IMR-90 (cell line): ENCODE measurements at regions not wholly inside any gene's neighbourhood (a gene's known extent, or its start where the extent isn't known, plus 50 kb on each side); places are given as distances from the start of the nearest gene placed in this dataset.

ENCODE experiments used
- ATAC-seq: fragments of 200-7000 bp; cut with Tn5 transposase; 2 replicates; pipeline ENCODE4 v1.9.1; 2020; ENCODE audit warnings: low read depth, mild to moderate bottlenecking, moderate library complexity
- BruUV-seq: library from RNA; stranded (reverse); fragments of 400-500 nt; replicated peaks from 2 replicates; lab custom pipeline; 2021; lab: Mats Ljungman, UMichigan
- CTCF ChIA-PET: fragments of 300-600 bp; formaldehyde crosslinking; extraction: SDS; loops from one replicate; lab custom pipeline; 2021; ENCODE audit warnings: antibody characterized with exemption; lab: Yijun Ruan, JAX
- POLR2A ChIA-PET: fragments of 300-600 bp; sonication (Branson Sonifier 250); formaldehyde crosslinking; loops from one replicate; lab custom pipeline; 2022; ENCODE audit warnings: antibody characterized with exemption; ENCODE audit not compliant: unreplicated experiment; lab: Charles Lee
- DNase-seq: peaks from one replicate; pipeline ENCODE4 v3.0.0; 2013
- H2AFZ ChIP-seq: replicated peaks from 2 replicates; pipeline ENCODE3; 2013; ENCODE audit warnings: low read length, mild to moderate bottlenecking; ENCODE audit not compliant: poor library complexity
- H2AK5ac ChIP-seq: 2 replicates; pipeline ENCODE4 v1.6.1; 2013; ENCODE audit warnings: low read depth, low read length, inconsistent platforms
- H2AK9ac ChIP-seq: replicated peaks from 2 replicates; pipeline ENCODE3; 2013; ENCODE audit warnings: mild to moderate bottlenecking, low read depth, low read length, moderate library complexity; ENCODE audit not compliant: poor library complexity
- H2BK120ac ChIP-seq: 2 replicates; pipeline ENCODE4 v1.6.1; 2013; ENCODE audit warnings: low read depth, low read length, inconsistent platforms
- H2BK15ac ChIP-seq: 3 replicates; pipeline ENCODE4 v1.6.1; 2013; ENCODE audit warnings: low read depth, low read length, inconsistent platforms
- H2BK20ac ChIP-seq: 2 replicates; pipeline ENCODE4 v1.6.1; 2013; ENCODE audit warnings: low read depth, mild to moderate bottlenecking, inconsistent platforms, low read length, moderate library complexity
- H2BK5ac ChIP-seq: 2 replicates; pipeline ENCODE4 v1.6.1; 2013; ENCODE audit warnings: mild to moderate bottlenecking, low read depth, low read length, inconsistent platforms; ENCODE audit not compliant: poor library complexity, severe bottlenecking
- H3K14ac ChIP-seq: replicated peaks from 2 replicates; pipeline ENCODE4 v1.6.1; 2013; ENCODE audit warnings: low read depth, low read length, inconsistent platforms
- H3K18ac ChIP-seq: 2 replicates; pipeline ENCODE4 v1.6.1; 2013; ENCODE audit warnings: low read depth, low read length, control low read depth
- H3K23ac ChIP-seq: 2 replicates; pipeline ENCODE4 v1.6.1; 2013; ENCODE audit warnings: low read depth, low read length, inconsistent platforms
- H3K27ac ChIP-seq: 2 replicates; pipeline ENCODE4 v1.5.1; 2013; ENCODE audit warnings: mild to moderate bottlenecking, control low read depth, low read length; ENCODE audit not compliant: insufficient read depth
- H3K27me3 ChIP-seq: 2 replicates; pipeline ENCODE4 v1.6.1; 2013; ENCODE audit warnings: low read length; ENCODE audit not compliant: control insufficient read depth, insufficient read depth
- H3K36me3 ChIP-seq: 2 replicates; pipeline ENCODE4 v1.6.1; 2013; ENCODE audit warnings: low read length, mixed read lengths; ENCODE audit not compliant: control insufficient read depth, insufficient read depth
- H3K4ac ChIP-seq: 2 replicates; pipeline ENCODE4 v1.6.1; 2013; ENCODE audit warnings: low read depth, low read length, inconsistent platforms
- H3K4me1 ChIP-seq: 2 replicates; pipeline ENCODE4 v1.6.1; 2013; ENCODE audit warnings: low read length, mixed read lengths; ENCODE audit not compliant: control insufficient read depth, insufficient read depth
- H3K4me2 ChIP-seq: 2 replicates; pipeline ENCODE4 v1.6.1; 2013; ENCODE audit warnings: low read depth, mild to moderate bottlenecking, control low read depth, low read length, moderate library complexity
- H3K4me3 ChIP-seq: 2 replicates; pipeline ENCODE4 v1.5.1; 2013; ENCODE audit warnings: low read depth, mild to moderate bottlenecking, control low read depth, low read length, moderate library complexity; ENCODE audit not compliant: insufficient read depth
- H3K56ac ChIP-seq: 2 replicates; pipeline ENCODE4 v1.6.1; 2013; ENCODE audit warnings: low read length, inconsistent platforms; ENCODE audit not compliant: insufficient read depth; ENCODE audit errors: extremely low read depth
- H3K79me1 ChIP-seq, 2 experiments: 2 replicates each; pipeline ENCODE4 v1.6.1; 2013; ENCODE audit warnings: low read length in 2 of 2, inconsistent platforms in 1 of 2, low read depth in 1 of 2
- H3K9ac ChIP-seq: 2 replicates; pipeline ENCODE4 v1.6.1; 2013; ENCODE audit warnings: low read depth, low read length, control low read depth
- H3K9me1 ChIP-seq: 2 replicates; pipeline ENCODE4 v1.6.1; 2013; ENCODE audit warnings: low read length, inconsistent platforms; ENCODE audit not compliant: insufficient read depth
- H3K9me3 ChIP-seq: 2 replicates; pipeline ENCODE4 v1.6.1; 2013; ENCODE audit warnings: low read length; ENCODE audit not compliant: control insufficient read depth, insufficient read depth
- H4K20me1 ChIP-seq: 2 replicates; pipeline ENCODE4 v1.6.1; 2013; ENCODE audit warnings: low read length, inconsistent platforms; ENCODE audit not compliant: insufficient read depth
- H4K5ac ChIP-seq: 2 replicates; pipeline ENCODE4 v1.6.1; 2013; ENCODE audit warnings: mild to moderate bottlenecking, low read depth, low read length, control low read depth
- H4K8ac ChIP-seq, 2 experiments: 2 replicates each; pipeline ENCODE4 v1.6.1; 2013; ENCODE audit warnings: low read depth in 2 of 2, low read length in 2 of 2, control low read depth in 1 of 2, inconsistent platforms in 1 of 2
- H4K91ac ChIP-seq: 2 replicates; pipeline ENCODE4 v1.6.1; 2013; ENCODE audit warnings: low read depth, low read length, inconsistent platforms; ENCODE audit not compliant: insufficient read depth
- BHLHE40 ChIP-seq: fragments of 150-350 bp; IDR thresholded peaks from 2 replicates; pipeline ENCODE4 v1.6.1; 2016; ENCODE audit warnings: mild to moderate bottlenecking, low read depth, low read length
- CEBPB ChIP-seq: IDR thresholded peaks from 2 replicates; pipeline ENCODE4 v1.6.1; 2012; ENCODE audit warnings: low read depth, low read length, improper control_type of control experiment
- CHD1 ChIP-seq: IDR thresholded peaks from 2 replicates; pipeline ENCODE4 v1.6.1; 2012; ENCODE audit warnings: low read depth, low read length, improper control_type of control experiment
- CTCF ChIP-seq: conservative IDR thresholded peaks from 2 replicates; pipeline ENCODE4 v1.5.1; 2012; ENCODE audit warnings: mild to moderate bottlenecking, low read depth, low read length, improper control_type of control experiment
- FOS ChIP-seq: fragments of 150-350 bp; IDR thresholded peaks from 2 replicates; pipeline ENCODE4 v1.6.1; 2016; ENCODE audit warnings: low read depth, low read length
- MAFK ChIP-seq: IDR thresholded peaks from 2 replicates; pipeline ENCODE4 v1.6.1; 2012; ENCODE audit warnings: low read depth, low read length, improper control_type of control experiment
- MAZ ChIP-seq: IDR thresholded peaks from 2 replicates; pipeline ENCODE4 v1.6.1; 2012; ENCODE audit warnings: low read depth, mild to moderate bottlenecking, low read length, improper control_type of control experiment, moderate library complexity, borderline replicate concordance
- MXI1 ChIP-seq: IDR thresholded peaks from 2 replicates; pipeline ENCODE4 v1.6.1; 2012; ENCODE audit warnings: low read depth, mild to moderate bottlenecking, low read length, moderate library complexity, borderline replicate concordance
- POLR2A ChIP-seq: IDR thresholded peaks from 2 replicates; pipeline ENCODE4 v1.6.1; 2012; ENCODE audit warnings: mild to moderate bottlenecking, low read depth, low read length
- RAD21 ChIP-seq: IDR thresholded peaks from 2 replicates; pipeline ENCODE4 v1.6.1; 2012; ENCODE audit warnings: low read length, improper control_type of control experiment
- RCOR1 ChIP-seq: IDR thresholded peaks from 2 replicates; pipeline ENCODE4 v1.6.1; 2012; ENCODE audit warnings: mild to moderate bottlenecking, low read length, improper control_type of control experiment; ENCODE audit not compliant: insufficient replicate concordance
- SMC3 ChIP-seq: fragments of 150-350 bp; IDR thresholded peaks from 2 replicates; pipeline ENCODE4 v1.6.1; 2016; ENCODE audit warnings: low read depth, mild to moderate bottlenecking, antibody characterized with exemption, low read length, moderate library complexity
- WGBS, 2 experiments: methylation state at CpG; one replicate each; pipeline versions ENCODE4 v1.1.5 to v1.1.7; 2013; ENCODE audit warnings: missing lambda C conversion rate in 2 of 2; ENCODE audit not compliant: insufficient read length in 1 of 2; ENCODE audit errors: extremely low coverage in 2 of 2; 5-methylcytosine and 5-hydroxymethylcytosine counted together
- dilution Hi-C: fragments of 300-500 bp; cut with HindIII; formaldehyde crosslinking; loops from one replicate; pipeline ENCODE4 v1.14.3; 2018; ENCODE audit warnings: low sequenced_read_pairs; ENCODE audit not compliant: unreplicated experiment
- in situ Hi-C: fragments of 300-500 bp; cut with MboI; formaldehyde crosslinking; loops from 3 replicates; pipeline ENCODE4 v1.14.3; 2019; ENCODE audit warnings: low sequenced_read_pairs, inconsistent platforms, mixed read lengths
- intact Hi-C: fragments of 100-400 bp; cut with micrococcal nuclease; formaldehyde crosslinking; loops from 2 replicates; pipeline ENCODE4 v1.10.0; 2022

GRCh38 chr18:2237706-2238105 is 333.6 kb downstream of the METTL4 start:
- H3K18ac ChIP-seq = no peak overlapping the region
- TF ChIP-seq RAD21 (no peak), MAZ (no peak), RCOR1 (no peak), SMC3 (no peak), CTCF (no peak), BHLHE40 (no peak), POLR2A (no peak), CHD1 (no peak), FOS (no peak), MXI1 (no peak), MAFK (no peak), CEBPB (no peak)
- intact Hi-C loops = no loop called here
- H2BK120ac ChIP-seq = peak overlapping the region; percentile 37; the same call in 1 of the 2 replicates
- CTCF ChIA-PET = interaction anchor here (1.0 kb wide), 1 partner anchor 15 kb away, joined by 3 read pairs; no protein-coding TSS in a partner anchor
- no peak overlapping the region for H3K27ac ChIP-seq
- no peaks in the 10 kb centered on the region for H3K9me3 ChIP-seq
- no peak for ATAC-seq
- no peak overlapping the region for H3K4ac ChIP-seq
- H2BK20ac ChIP-seq = no peak overlapping the region
- no peak overlapping the region for H2BK15ac ChIP-seq
- no peak overlapping the region for H2BK5ac ChIP-seq
- no TSS peak for BruUV-seq
- H3K4me1 ChIP-seq = peaks cover 5% of the 10 kb centered on the region; the same call in 1 of the 2 replicates
- H3K4me3 ChIP-seq = no peak overlapping the region
- no peak overlapping the region for H4K8ac ChIP-seq
- no peak for DNase-seq
- no peak overlapping the region for H3K9ac ChIP-seq
- POLR2A ChIA-PET = no interaction called here
- no peak overlapping the region for H2AK5ac ChIP-seq
- no CpG with 5 or more reads among the region's 7 CpGs for WGBS, 2 experiments
- no peak overlapping the region for H2AFZ ChIP-seq
- no peak overlapping the region for H3K23ac ChIP-seq
- H3K9me1 ChIP-seq = 0 out of 2 replicates have a peak, but pooled peaks cover 2% of the 10 kb centered on the region
- H3K56ac ChIP-seq = no peak overlapping the region
- H3K36me3 ChIP-seq = no peaks in the 10 kb centered on the region
- H3K27me3 ChIP-seq = no peaks in the 10 kb centered on the region; the same call in 1 of the 2 replicates
- H4K5ac ChIP-seq = no peak overlapping the region
- no peak overlapping the region for H3K14ac ChIP-seq
- dilution Hi-C loops = no loop called here
- H4K20me1 ChIP-seq = no peaks in the 10 kb centered on the region
- in situ Hi-C loops = no loop called here
- no peak overlapping the region for H4K91ac ChIP-seq
- no peak overlapping the region for H3K4me2 ChIP-seq
- no peak overlapping the region for H2AK9ac ChIP-seq
- no peaks in the 10 kb centered on the region for H3K79me1 ChIP-seq
